Hepatocyte (in vitro differentiated cells): ENCODE measurements at regions not wholly inside any gene's neighbourhood (a gene's known extent, or its start where the extent isn't known, plus 50 kb on each side); places are given as distances from the start of the nearest gene placed in this dataset.

Experiments used
- EZH2phosphoT487 ChIP-seq: fragments of 200-600 bp; sonication (generic); IDR thresholded peaks from one replicate; pipeline ENCODE4 v1.6.1; 2018; ENCODE audit warnings: antibody characterized with exemption, mild to moderate bottlenecking, low read depth, moderate library complexity; ENCODE audit not compliant: unreplicated experiment, severe bottlenecking
- TF ChIP-seq, protein P1 (sequence below): fragments of 200-600 bp; sonication (generic); IDR thresholded peaks from 2 replicates; pipeline ENCODE4 v1.5.1; 2016; ENCODE audit warnings: antibody characterized with exemption, mild to moderate bottlenecking; ENCODE audit not compliant: poor library complexity

- TF ChIP-seq, protein P1, sequence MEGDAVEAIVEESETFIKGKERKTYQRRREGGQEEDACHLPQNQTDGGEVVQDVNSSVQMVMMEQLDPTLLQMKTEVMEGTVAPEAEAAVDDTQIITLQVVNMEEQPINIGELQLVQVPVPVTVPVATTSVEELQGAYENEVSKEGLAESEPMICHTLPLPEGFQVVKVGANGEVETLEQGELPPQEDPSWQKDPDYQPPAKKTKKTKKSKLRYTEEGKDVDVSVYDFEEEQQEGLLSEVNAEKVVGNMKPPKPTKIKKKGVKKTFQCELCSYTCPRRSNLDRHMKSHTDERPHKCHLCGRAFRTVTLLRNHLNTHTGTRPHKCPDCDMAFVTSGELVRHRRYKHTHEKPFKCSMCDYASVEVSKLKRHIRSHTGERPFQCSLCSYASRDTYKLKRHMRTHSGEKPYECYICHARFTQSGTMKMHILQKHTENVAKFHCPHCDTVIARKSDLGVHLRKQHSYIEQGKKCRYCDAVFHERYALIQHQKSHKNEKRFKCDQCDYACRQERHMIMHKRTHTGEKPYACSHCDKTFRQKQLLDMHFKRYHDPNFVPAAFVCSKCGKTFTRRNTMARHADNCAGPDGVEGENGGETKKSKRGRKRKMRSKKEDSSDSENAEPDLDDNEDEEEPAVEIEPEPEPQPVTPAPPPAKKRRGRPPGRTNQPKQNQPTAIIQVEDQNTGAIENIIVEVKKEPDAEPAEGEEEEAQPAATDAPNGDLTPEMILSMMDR: no peak
- no peak for TF ChIP-seq EZH2phosphoT487
Measured at GRCh38 chr2:9722451-9722850, 91.7 kb upstream of the YWHAQ start.
